PC-3 (cell line): ENCODE measurements at regions not wholly inside any gene's neighbourhood (a gene's known extent, or its start where the extent isn't known, plus 50 kb on each side); places are given as distances from the start of the nearest gene placed in this dataset.

Experiments
- ATAC-seq: fragments of 200-7000 bp; cut with Tn5 transposase; 2 replicates; pipeline ENCODE4 v1.9.1; 2020; ENCODE audit warnings: mild to moderate bottlenecking, moderate library complexity
- BruUV-seq: library from RNA; stranded (reverse); fragments of 400-500 nt; replicated peaks from 2 replicates; lab custom pipeline; 2021; lab: Mats Ljungman, UMichigan
- CTCF ChIA-PET: fragments of 300-600 bp; sonication (Branson Sonifier 250); formaldehyde crosslinking; loops from one replicate; lab custom pipeline; 2022; ENCODE audit warnings: antibody characterized with exemption; lab: Charles Lee
- POLR2A ChIA-PET: fragments of 300-600 bp; sonication (Branson Sonifier 250); formaldehyde crosslinking; loops from one replicate; lab custom pipeline; 2022; ENCODE audit warnings: antibody characterized with exemption; ENCODE audit not compliant: unreplicated experiment; lab: Charles Lee
- DNase-seq: peaks from one replicate; pipeline ENCODE4 v3.0.0-alpha.2; 2015
- H2AFZ ChIP-seq: fragments of 300-600 bp; sonication (generic); 2 replicates; pipeline ENCODE4 v1.6.0; 2016; ENCODE audit warnings: antibody characterized with exemption, low read length
- H3F3A ChIP-seq: fragments of 300-600 bp; sonication (generic); one replicate; pipeline ENCODE4 v1.6.0; 2017; ENCODE audit warnings: antibody characterized with exemption, low read length, control low read depth, mild to moderate bottlenecking; ENCODE audit not compliant: unreplicated experiment
- H3K27ac ChIP-seq: fragments of 300-600 bp; sonication (generic); 2 replicates; pipeline ENCODE4 v1.5.1; 2016; ENCODE audit warnings: mild to moderate bottlenecking, low read length
- H3K27me3 ChIP-seq: fragments of 300-600 bp; sonication (generic); 2 replicates; pipeline ENCODE4 v1.6.1; 2016; ENCODE audit warnings: low read length, mixed read lengths
- H3K36me3 ChIP-seq: fragments of 300-600 bp; sonication (generic); 2 replicates; pipeline ENCODE4 v1.6.1; 2016; ENCODE audit warnings: low read depth, mixed run types, low read length, mixed read lengths
- H3K4me1 ChIP-seq: fragments of 300-600 bp; sonication (generic); 2 replicates; pipeline ENCODE4 v1.5.1; 2016; ENCODE audit warnings: low read length; ENCODE audit not compliant: insufficient read depth
- H3K4me2 ChIP-seq: fragments of 300-600 bp; sonication (generic); 2 replicates; pipeline ENCODE4 v1.6.0; 2016; ENCODE audit warnings: low read length
- H3K4me3 ChIP-seq: fragments of 300-600 bp; sonication (generic); 2 replicates; pipeline ENCODE4 v1.5.1; 2016; ENCODE audit warnings: mild to moderate bottlenecking, low read length, mixed read lengths
- H3K79me2 ChIP-seq: fragments of 300-600 bp; sonication (generic); 2 replicates; pipeline ENCODE4 v1.6.1; 2017; ENCODE audit warnings: low read length, mixed read lengths
- H3K9ac ChIP-seq: fragments of 300-600 bp; sonication (generic); 2 replicates; pipeline ENCODE4 v1.6.0; 2016; ENCODE audit warnings: mild to moderate bottlenecking, low read length
- H3K9me2 ChIP-seq: fragments of 300-600 bp; sonication (generic); replicated peaks from 2 replicates; pipeline ENCODE4 v1.6.1; 2016; ENCODE audit warnings: mixed run types, low read length, mixed read lengths
- H3K9me3 ChIP-seq: fragments of 300-600 bp; sonication (generic); 2 replicates; pipeline ENCODE4 v1.6.1; 2016; ENCODE audit warnings: low read length, mixed read lengths
- H4K20me1 ChIP-seq: fragments of 300-600 bp; sonication (generic); 2 replicates; pipeline ENCODE4 v1.6.1; 2016; ENCODE audit warnings: low read length, mixed read lengths
- CTCF ChIP-seq: fragments of 300-600 bp; sonication (generic); conservative IDR thresholded peaks from 2 replicates; pipeline ENCODE4 v1.5.1; 2017; ENCODE audit warnings: antibody characterized with exemption, low read depth, mild to moderate bottlenecking, low read length
- EZH2 ChIP-seq: fragments of 300-600 bp; sonication (generic); IDR thresholded peaks from one replicate; pipeline ENCODE4 v1.6.1; 2017; ENCODE audit warnings: antibody characterized with exemption, mild to moderate bottlenecking, low read length; ENCODE audit not compliant: unreplicated experiment
- EZH2phosphoT487 ChIP-seq: fragments of 300-600 bp; sonication (generic); IDR thresholded peaks from 2 replicates; pipeline ENCODE4 v1.6.1; 2018; ENCODE audit warnings: mild to moderate bottlenecking, antibody characterized with exemption, low read length, borderline replicate concordance
- intact Hi-C: fragments of 100-400 bp; cut with micrococcal nuclease; formaldehyde crosslinking; loops from 2 replicates; pipeline ENCODE4 v1.9.0; 2023

GRCh38 chr16:26231647-26232046 lies 539.9 kb downstream of the HS3ST4 start:
- no peaks in the 10 kb centered on the region for H3K36me3 ChIP-seq
- no peak overlapping the region for H3K9ac ChIP-seq
- H2AFZ ChIP-seq = no peak overlapping the region
- no peaks in the 10 kb centered on the region for H4K20me1 ChIP-seq
- intact Hi-C loops = no loop called here
- CTCF ChIA-PET = no interaction called here
- no peaks in the 10 kb centered on the region for H3F3A ChIP-seq
- no peaks in the 10 kb centered on the region for H3K79me2 ChIP-seq
- BruUV-seq = no TSS peak
- H3K4me1 ChIP-seq = no peaks in the 10 kb centered on the region
- TF ChIP-seq CTCF (no peak), EZH2 (no peak), EZH2phosphoT487 (no peak)
- ATAC-seq (no peak), DNase-seq (no peak)
- no peak overlapping the region for H3K4me2 ChIP-seq
- no peak overlapping the region for H3K4me3 ChIP-seq
- H3K9me3 ChIP-seq = no peaks in the 10 kb centered on the region
- no peaks in the 10 kb centered on the region for H3K27me3 ChIP-seq
- POLR2A ChIA-PET = no interaction called here
- H3K9me2 ChIP-seq = no peaks in the 10 kb centered on the region
- H3K27ac ChIP-seq = no peak overlapping the region

GRCh38 chr16:26240807-26241206 lies 549.0 kb downstream of the HS3ST4 start:
- no peak for TF ChIP-seq EZH2
- no peak for TF ChIP-seq EZH2phosphoT487
- no peak for TF ChIP-seq CTCF
- no peaks in the 10 kb centered on the region for H4K20me1 ChIP-seq
- H3K27me3 ChIP-seq = no peaks in the 10 kb centered on the region
- H3K27ac ChIP-seq = no peak overlapping the region
- no peaks in the 10 kb centered on the region for H3K36me3 ChIP-seq
- ChIA-PET CTCF (no interaction called here), POLR2A (no interaction called here)
- 0 out of 2 replicates have a peak, but pooled peaks cover 3% of the 10 kb centered on the region for H3K9me3 ChIP-seq
- H2AFZ ChIP-seq = no peak overlapping the region
- no peak overlapping the region for H3K4me2 ChIP-seq
- H3K9ac ChIP-seq = no peak overlapping the region
- intact Hi-C loops = no loop called here
- BruUV-seq = no TSS peak
- H3F3A ChIP-seq = no peaks in the 10 kb centered on the region
- DNase-seq (no peak), ATAC-seq (no peak)
- H3K4me1 ChIP-seq = no peaks in the 10 kb centered on the region
- H3K9me2 ChIP-seq = no peaks in the 10 kb centered on the region
- H3K4me3 ChIP-seq = no peak overlapping the region
- H3K79me2 ChIP-seq = no peaks in the 10 kb centered on the region

- Histone ChIP-seq H3K27me3 (no peaks in the 10 kb centered on the region), H4K20me1 (no peaks in the 10 kb centered on the region), H3K27ac (no peak overlapping the region), H3F3A (no peaks in the 10 kb centered on the region), H3K79me2 (no peaks in the 10 kb centered on the region), H3K36me3 (no peaks in the 10 kb centered on the region), H3K9ac (no peak overlapping the region), H3K9me2 (no peaks in the 10 kb centered on the region), H2AFZ (no peak overlapping the region), H3K4me3 (no peak overlapping the region), H3K4me1 (no peaks in the 10 kb centered on the region), H3K4me2 (no peak overlapping the region), H3K9me3 (0 out of 2 replicates have a peak, but pooled peaks cover 3% of the 10 kb centered on the region)
- TF ChIP-seq EZH2phosphoT487 = no peak
- no peak for TF ChIP-seq CTCF
- no peak for TF ChIP-seq EZH2
- DNase-seq (no peak), ATAC-seq (no peak)
- POLR2A ChIA-PET = no interaction called here
- intact Hi-C loops = no loop called here
- CTCF ChIA-PET = no interaction called here
- no TSS peak for BruUV-seq
Measured at GRCh38 chr16:26247063-26247462, 555.3 kb downstream of the HS3ST4 start.
